H9 (cell line): ENCODE measurements at regions not wholly inside any gene's neighbourhood (a gene's known extent, or its start where the extent isn't known, plus 50 kb on each side); places are given as distances from the start of the nearest gene placed in this dataset.
A peak's percentile ranks its signal among the peaks of the same experiment; 100 is the strongest.

Source experiments
- DNase-seq: peaks from one replicate; pipeline ENCODE4 v3.0.0-alpha.2; 2017
- H2AFZ ChIP-seq: one replicate; pipeline ENCODE4 v1.6.1; 2013; ENCODE audit warnings: mild to moderate bottlenecking, low read length, control low read depth, moderate library complexity
- H2AK5ac ChIP-seq: 2 replicates; pipeline ENCODE4 v1.6.1; 2013; ENCODE audit warnings: low read length, control low read depth, mixed read lengths; ENCODE audit not compliant: insufficient read length
- H2BK120ac ChIP-seq: one replicate; pipeline ENCODE4 v1.6.1; 2013; ENCODE audit warnings: low read depth, mild to moderate bottlenecking, low read length, control low read depth, inconsistent platforms; ENCODE audit not compliant: poor library complexity, severe bottlenecking
- H2BK12ac ChIP-seq: 2 replicates; pipeline ENCODE4 v1.6.1; 2013; ENCODE audit warnings: low read length, control low read depth, mixed read lengths, low read depth; ENCODE audit not compliant: insufficient read length
- H2BK15ac ChIP-seq: 2 replicates; pipeline ENCODE4 v1.6.1; 2013; ENCODE audit warnings: low read depth, low read length, control low read depth
- H2BK20ac ChIP-seq: one replicate; pipeline ENCODE4 v1.6.1; 2013; ENCODE audit warnings: low read depth, mild to moderate bottlenecking, low read length, control low read depth, inconsistent platforms; ENCODE audit not compliant: poor library complexity, severe bottlenecking
- H2BK5ac ChIP-seq: 2 replicates; pipeline ENCODE4 v1.6.1; 2013; ENCODE audit warnings: low read length, control low read depth, mixed read lengths; ENCODE audit not compliant: insufficient read length
- H3K14ac ChIP-seq: 2 replicates; pipeline ENCODE4 v1.6.1; 2013; ENCODE audit warnings: low read length, control low read depth; ENCODE audit not compliant: insufficient read depth
- H3K18ac ChIP-seq: 2 replicates; pipeline ENCODE4 v1.6.1; 2013; ENCODE audit warnings: low read depth, mild to moderate bottlenecking, mixed read lengths, low read length, control low read depth; ENCODE audit not compliant: insufficient read length
- H3K23ac ChIP-seq: 2 replicates; pipeline ENCODE4 v1.6.1; 2013; ENCODE audit warnings: low read length, control low read depth, mixed read lengths, low read depth; ENCODE audit not compliant: insufficient read length
- H3K23me2 ChIP-seq: 2 replicates; pipeline ENCODE4 v1.6.1; 2013; ENCODE audit warnings: low read depth, mild to moderate bottlenecking, mixed read lengths, low read length, control low read depth; ENCODE audit not compliant: insufficient read length, poor library complexity, severe bottlenecking
- H3K27ac ChIP-seq: 2 replicates; pipeline ENCODE4 v1.5.1; 2013; ENCODE audit warnings: low read length, control low read depth, mixed read lengths, low read depth; ENCODE audit not compliant: insufficient read length
- H3K27me3 ChIP-seq: 2 replicates; pipeline ENCODE4 v1.6.1; 2013; ENCODE audit warnings: low read length, control low read depth, inconsistent platforms; ENCODE audit not compliant: insufficient read depth
- H3K4ac ChIP-seq: 2 replicates; pipeline ENCODE4 v1.6.1; 2013; ENCODE audit warnings: low read depth, mild to moderate bottlenecking, control low read depth, inconsistent platforms, low read length, moderate library complexity
- H3K4me1 ChIP-seq: 2 replicates; pipeline ENCODE4 v1.6.1; 2013; ENCODE audit warnings: low read length, control low read depth, inconsistent platforms; ENCODE audit not compliant: insufficient read depth
- H3K4me2 ChIP-seq: 2 replicates; pipeline ENCODE4 v1.6.1; 2013; ENCODE audit warnings: low read length, control low read depth, mixed read lengths; ENCODE audit not compliant: insufficient read length, insufficient read depth
- H3K56ac ChIP-seq: 2 replicates; pipeline ENCODE4 v1.6.1; 2013; ENCODE audit warnings: low read depth, mild to moderate bottlenecking, mixed read lengths, low read length, control low read depth; ENCODE audit not compliant: insufficient read length
- H3K79me1 ChIP-seq: 2 replicates; pipeline ENCODE4 v1.6.1; 2013; ENCODE audit warnings: low read depth, mild to moderate bottlenecking, moderate library complexity, low read length, control low read depth, inconsistent platforms; ENCODE audit not compliant: insufficient read depth, poor library complexity, severe bottlenecking
- H3K79me2 ChIP-seq: 2 replicates; pipeline ENCODE4 v1.6.1; 2013; ENCODE audit warnings: low read length, control low read depth, inconsistent platforms; ENCODE audit not compliant: insufficient read depth
- H3K9ac ChIP-seq: 2 replicates; pipeline ENCODE4 v1.6.1; 2013; ENCODE audit warnings: low read length, control low read depth, mixed read lengths; ENCODE audit not compliant: insufficient read length; ENCODE audit errors: extremely low read depth
- H3K9me3 ChIP-seq: one replicate; pipeline ENCODE4 v1.6.1; 2013; ENCODE audit warnings: low read depth, low read length, inconsistent platforms; ENCODE audit not compliant: control insufficient read depth
- H3T11ph ChIP-seq: one replicate; pipeline ENCODE4 v1.6.1; 2013; ENCODE audit warnings: mild to moderate bottlenecking, low read length, control low read depth, inconsistent platforms
- H4K20me1 ChIP-seq: one replicate; pipeline ENCODE4 v1.6.1; 2013; ENCODE audit not compliant: control insufficient read depth, insufficient read length, insufficient read depth
- H4K5ac ChIP-seq: 2 replicates; pipeline ENCODE4 v1.6.1; 2013; ENCODE audit warnings: low read depth, mild to moderate bottlenecking, mixed read lengths, low read length, control low read depth; ENCODE audit not compliant: insufficient read length
- H4K8ac ChIP-seq: replicated peaks from 2 replicates; pipeline ENCODE4 v1.6.1; 2013; ENCODE audit warnings: low read length, control low read depth, mixed read lengths, low read depth; ENCODE audit not compliant: insufficient read length
- H4K91ac ChIP-seq: 2 replicates; pipeline ENCODE4 v1.6.1; 2013; ENCODE audit warnings: low read depth, mild to moderate bottlenecking, moderate library complexity, mixed read lengths, low read length, control low read depth; ENCODE audit not compliant: insufficient read length
- H3K27ac Mint-ChIP-seq, 3 experiments: 2 replicates in 2 of 3; 3 replicates in 1 of 3; pipeline ENCODE4 v1.8.0; 2020 to 2021; ENCODE audit warnings: mixed read lengths in 3 of 3, mild to moderate bottlenecking in 1 of 3, moderate library complexity in 1 of 3
- H3K27me3 Mint-ChIP-seq: 2 replicates; pipeline ENCODE4 v1.8.0; 2021; ENCODE audit warnings: low read depth, mild to moderate bottlenecking, moderate library complexity, mixed read lengths
- H3K36me3 Mint-ChIP-seq, 3 experiments: 2 replicates in 2 of 3; 3 replicates in 1 of 3; pipeline ENCODE4 v1.8.0; 2020 to 2021; ENCODE audit warnings: low read depth in 3 of 3, mixed read lengths in 3 of 3; ENCODE audit not compliant: insufficient read depth in 1 of 3
- H3K4me1 Mint-ChIP-seq, 2 experiments: 2 replicates each; pipeline ENCODE4 v1.8.0; 2020; ENCODE audit warnings: mixed read lengths in 2 of 2
- H3K4me3 Mint-ChIP-seq, 2 experiments: 2 replicates in 1 of 2; 3 replicates in 1 of 2; pipeline ENCODE4 v1.8.0; 2020 to 2021; ENCODE audit warnings: mild to moderate bottlenecking in 2 of 2, mixed read lengths in 2 of 2, moderate library complexity in 1 of 2
- H3K9me3 Mint-ChIP-seq, 2 experiments: 2 replicates in 1 of 2; 3 replicates in 1 of 2; pipeline ENCODE4 v1.8.0; 2020; ENCODE audit warnings: mild to moderate bottlenecking in 2 of 2, mixed read lengths in 2 of 2, moderate library complexity in 1 of 2
- CTCF ChIP-seq: fragments of 200-600 bp; sonication (generic); conservative IDR thresholded peaks from 3 replicates; pipeline ENCODE4 v1.8.0; 2021; ENCODE audit warnings: antibody characterized with exemption, mild to moderate bottlenecking
- WGBS: extraction: QIAGEN DNeasy Blood & Tissue Kit; methylation state at CpG from one replicate; pipeline ENCODE4 v1.1.7; 2013; ENCODE audit warnings: missing lambda C conversion rate, low lambda C conversion rate, mixed read lengths; ENCODE audit not compliant: insufficient read length; ENCODE audit errors: extremely low coverage; 5-methylcytosine and 5-hydroxymethylcytosine counted together

GRCh38 chr3:178336336-178336735, 199.9 kb upstream of the KCNMB2 start:
- no peak overlapping the region for H3K18ac ChIP-seq
- no peak overlapping the region for H3T11ph ChIP-seq
- H3K23me2 ChIP-seq, result no peaks in the 10 kb centered on the region
- no CpG with 5 or more reads among the region's 1 CpG for WGBS
- no peak for DNase-seq
- no peak overlapping the region for H3K4ac ChIP-seq
- H2BK5ac ChIP-seq, result no peak overlapping the region
- H4K5ac ChIP-seq, result no peak overlapping the region
- no peak overlapping the region for H3K9ac ChIP-seq
- no peak overlapping the region for H4K91ac ChIP-seq
- no peak overlapping the region for H2BK12ac ChIP-seq
- no peak overlapping the region for H2AK5ac ChIP-seq
- H3K27me3 ChIP-seq, result no peaks in the 10 kb centered on the region
- H2BK120ac ChIP-seq, result no peak overlapping the region
- Mint-ChIP-seq H3K36me3 (no peaks in the 10 kb centered on the region), H3K27ac (0 out of 7 replicates have a peak overlapping the region, but pooled peaks of 1 of the 3 experiments have one; percentile 26), H3K4me1 (no peaks in the 10 kb centered on the region; a peak in 1 of 4 replicates), H3K27me3 (no peaks in the 10 kb centered on the region), H3K4me3 (no peak overlapping the region), H3K9me3 (0 out of 5 replicates have a peak, but pooled peaks cover 0 to 2% of the 10 kb centered on the region in 2 experiments)
- H3K23ac ChIP-seq, result no peak overlapping the region
- no peak for TF ChIP-seq CTCF
- no peak overlapping the region for H3K56ac ChIP-seq
- no peak overlapping the region for H2BK15ac ChIP-seq
- H4K8ac ChIP-seq, result no peak overlapping the region
- no peak overlapping the region for H3K4me2 ChIP-seq
- no peaks in the 10 kb centered on the region for H3K79me1 ChIP-seq
- H2BK20ac ChIP-seq, result no peak overlapping the region
- H3K27ac ChIP-seq, result no peak overlapping the region
- no peaks in the 10 kb centered on the region for H4K20me1 ChIP-seq
- no peaks in the 10 kb centered on the region; the same call in 1 of the 2 replicates for H3K4me1 ChIP-seq
- no peaks in the 10 kb centered on the region for H3K9me3 ChIP-seq
- H3K14ac ChIP-seq, result no peak overlapping the region
- no peak overlapping the region for H2AFZ ChIP-seq
- H3K79me2 ChIP-seq, result no peaks in the 10 kb centered on the region
